SK-N-SH (cell line): ENCODE measurements at regions not wholly inside any gene's neighbourhood (a gene's known extent, or its start where the extent isn't known, plus 50 kb on each side); places are given as distances from the start of the nearest gene placed in this dataset.

Experiments used
- CTCF ChIA-PET: fragments of 300-600, 350-600 bp; formaldehyde crosslinking; extraction: SDS; loops from one replicate; lab custom pipeline; 2021; lab: Yijun Ruan, JAX
- POLR2A ChIA-PET: fragments of 350-600 bp; sonication (Branson Sonifier 250); formaldehyde crosslinking; extraction: SDS; loops from one replicate; lab custom pipeline; 2020; ENCODE audit warnings: antibody characterized with exemption, inconsistent platforms; lab: Yijun Ruan, JAX
- DNase-seq: peaks from one replicate; pipeline ENCODE4 v3.0.0; 2012
- H2AFZ ChIP-seq: fragments of 200-600 bp; sonication (generic); 2 replicates; pipeline ENCODE4 v1.8.1; 2016; ENCODE audit warnings: antibody characterized with exemption, mild to moderate bottlenecking, low read depth
- H3F3A ChIP-seq: fragments of 200-600 bp; sonication (generic); replicated peaks from 2 replicates; pipeline ENCODE3; 2016; ENCODE audit warnings: antibody characterized with exemption, mild to moderate bottlenecking; ENCODE audit not compliant: insufficient read depth
- H3K27ac ChIP-seq, 2 experiments: fragments of 200-500 bp in 1 of 2; fragments of 200-600 bp in 1 of 2; sonication (Bioruptor generic) in 1 of 2; sonication (generic), shearing (Covaris generic) in 1 of 2; 2 replicates each; pipeline versions ENCODE4 v1.5.1 to v1.6.1; 2014 to 2016; ENCODE audit warnings: low read depth in 2 of 2, inconsistent platforms in 1 of 2, low read length in 1 of 2, mild to moderate bottlenecking in 1 of 2, mixed read lengths in 1 of 2
- H3K27me3 ChIP-seq: fragments of 200-600 bp; sonication (generic), shearing (Covaris generic); 2 replicates; pipeline ENCODE4 v1.6.1; 2016; ENCODE audit warnings: mixed run types; ENCODE audit not compliant: insufficient read depth
- H3K36me3 ChIP-seq, 2 experiments: fragments of 200-500 bp in 1 of 2; fragments of 200-600 bp in 1 of 2; sonication (Bioruptor generic) in 1 of 2; sonication (generic) in 1 of 2; replicated peaks in 1 of 2; 2 replicates each; pipeline versions ENCODE3 to v1.5.1; 2014 to 2016; ENCODE audit warnings: low read length in 1 of 2, mild to moderate bottlenecking in 1 of 2; ENCODE audit not compliant: insufficient read depth in 2 of 2, control insufficient read depth in 1 of 2
- H3K4me1 ChIP-seq, 2 experiments: fragments of 200-500 bp in 1 of 2; fragments of 200-600 bp in 1 of 2; sonication (Bioruptor generic) in 1 of 2; sonication (generic), shearing (Covaris generic) in 1 of 2; 2 replicates each; pipeline versions ENCODE4 v1.5.1 to v1.6.1; 2014 to 2016; ENCODE audit warnings: low read depth in 1 of 2, low read length in 1 of 2, mixed run types in 1 of 2; ENCODE audit not compliant: insufficient read depth in 2 of 2, control insufficient read depth in 1 of 2
- H3K4me2 ChIP-seq: fragments of 200-600 bp; sonication (generic), shearing (Covaris generic); 2 replicates; pipeline ENCODE4 v1.6.1; 2017; ENCODE audit warnings: mixed run types
- H3K4me3 ChIP-seq, 2 experiments: fragments of 200-500 bp in 1 of 2; fragments of 200-600 bp in 1 of 2; sonication (Bioruptor generic) in 1 of 2; sonication (generic), shearing (Covaris generic) in 1 of 2; 2 replicates each; pipeline versions ENCODE4 v1.5.1 to v1.8.1; 2014 to 2016; ENCODE audit warnings: low read depth in 2 of 2, inconsistent platforms in 1 of 2, low read length in 1 of 2, mild to moderate bottlenecking in 1 of 2, mixed read lengths in 1 of 2, moderate library complexity in 1 of 2
- H3K79me2 ChIP-seq: fragments of 200-600 bp; sonication (generic); 2 replicates; pipeline ENCODE4 v1.8.1; 2017; ENCODE audit warnings: mild to moderate bottlenecking; ENCODE audit not compliant: insufficient read depth
- H3K9ac ChIP-seq: fragments of 200-600 bp; sonication (generic); 2 replicates; pipeline ENCODE4 v1.6.1; 2017; ENCODE audit warnings: mixed run types
- H3K9me2 ChIP-seq: fragments of 200-600 bp; sonication (generic); 2 replicates; pipeline ENCODE4 v1.6.1; 2017; ENCODE audit warnings: mixed run types
- H3K9me3 ChIP-seq: fragments of 200-600 bp; sonication (generic); 2 replicates; pipeline ENCODE4 v1.6.1; 2017; ENCODE audit warnings: mixed run types, mild to moderate bottlenecking, moderate library complexity
- H4K20me1 ChIP-seq: fragments of 200-600 bp; sonication (generic); 2 replicates; pipeline ENCODE4 v1.6.1; 2017; ENCODE audit warnings: mild to moderate bottlenecking, mixed run types; ENCODE audit not compliant: insufficient read depth
- CTCF ChIP-seq: fragments of 200-600 bp; sonication (generic); IDR thresholded peaks from 2 replicates; pipeline ENCODE4 v1.6.1; 2017; ENCODE audit warnings: antibody characterized with exemption, mild to moderate bottlenecking, moderate library complexity
- EP300 ChIP-seq, 2 experiments: IDR thresholded peaks; 2 replicates each; pipeline versions ENCODE4 v1.4.0 to v1.6.1; 2012; ENCODE audit warnings: borderline replicate concordance in 1 of 2, low read depth in 1 of 2, low read length in 1 of 2
- FOXM1 ChIP-seq: IDR thresholded peaks from 2 replicates; pipeline ENCODE4 v1.4.0; 2012; ENCODE audit warnings: low read depth, mild to moderate bottlenecking
- GATA2 ChIP-seq: sonication (generic); formaldehyde crosslinking; IDR thresholded peaks from 2 replicates; pipeline ENCODE4 v1.5.0; 2020; ENCODE audit warnings: mild to moderate bottlenecking, missing genetic modification reagents
- IRF3 ChIP-seq: fragments of 150-350 bp; IDR thresholded peaks from 2 replicates; pipeline ENCODE4 v1.6.1; 2016; ENCODE audit warnings: mild to moderate bottlenecking, low read depth, low read length
- MAX ChIP-seq: IDR thresholded peaks from 2 replicates; pipeline ENCODE4 v1.4.0; 2012; ENCODE audit warnings: low read depth
- NFIC ChIP-seq: IDR thresholded peaks from 2 replicates; pipeline ENCODE4 v1.4.0; 2012; ENCODE audit warnings: borderline replicate concordance
- POLR2AphosphoS5 ChIP-seq: IDR thresholded peaks from 2 replicates; pipeline ENCODE4 v1.6.1; 2012; ENCODE audit warnings: low read depth, low read length
- RAD21 ChIP-seq: IDR thresholded peaks from 2 replicates; pipeline ENCODE4 v1.6.1; 2012; ENCODE audit warnings: mild to moderate bottlenecking, low read length
- REST ChIP-seq: IDR thresholded peaks from 2 replicates; pipeline ENCODE4 v1.6.1; 2012; ENCODE audit warnings: mild to moderate bottlenecking, low read depth, low read length, moderate library complexity
- RFX5 ChIP-seq: IDR thresholded peaks from 2 replicates; pipeline ENCODE4 v1.6.1; 2012; ENCODE audit warnings: mild to moderate bottlenecking, improper control_type of control experiment, low read length
- SIN3A ChIP-seq: IDR thresholded peaks from 2 replicates; pipeline ENCODE4 v1.6.1; 2012; ENCODE audit warnings: low read depth, mild to moderate bottlenecking, low read length, moderate library complexity, borderline replicate concordance
- TAF1 ChIP-seq: IDR thresholded peaks from 2 replicates; pipeline ENCODE4 v1.6.1; 2012; ENCODE audit warnings: low read depth, mild to moderate bottlenecking, low read length, moderate library complexity, borderline replicate concordance
- TEAD4 ChIP-seq: IDR thresholded peaks from 2 replicates; pipeline ENCODE4 v1.4.0; 2012; ENCODE audit warnings: mild to moderate bottlenecking, borderline replicate concordance; ENCODE audit not compliant: insufficient read depth
- USF1 ChIP-seq: IDR thresholded peaks from 2 replicates; pipeline ENCODE4 v1.4.0; 2012; ENCODE audit warnings: low read depth, borderline replicate concordance
- USF2 ChIP-seq: fragments of 150-350 bp; IDR thresholded peaks from 2 replicates; pipeline ENCODE4 v1.6.1; 2017; ENCODE audit warnings: antibody characterized with exemption, low read length, low read depth, borderline replicate concordance
- ZBTB33 ChIP-seq: IDR thresholded peaks from 2 replicates; pipeline ENCODE4 v1.4.0; 2012; ENCODE audit warnings: low read depth, borderline replicate concordance
- WGBS: methylation state at CpG from one replicate; pipeline ENCODE4 v1.1.6; 2017; ENCODE audit warnings: low lambda C conversion rate; 5-methylcytosine and 5-hydroxymethylcytosine counted together

GRCh38 chr3:78279091-78279490, 1239.2 kb downstream of the ROBO2 start:
- H2AFZ ChIP-seq: no peak overlapping the region
- no peak overlapping the region for H3K4me3 ChIP-seq
- no peaks in the 10 kb centered on the region for H3K9me3 ChIP-seq
- H3K9me2 ChIP-seq: no peaks in the 10 kb centered on the region
- no peak overlapping the region for H3K9ac ChIP-seq
- CTCF ChIA-PET: no interaction called here
- H3K79me2 ChIP-seq: no peaks in the 10 kb centered on the region
- H3K27me3 ChIP-seq: no peaks in the 10 kb centered on the region
- H3K4me2 ChIP-seq: no peak overlapping the region
- WGBS: 68% methylated on average over 3 of the region's 3 CpGs
- no peaks in the 10 kb centered on the region for H3K4me1 ChIP-seq
- no peak for TF ChIP-seq FOXM1
- H3K36me3 ChIP-seq: no peaks in the 10 kb centered on the region
- POLR2A ChIA-PET: no interaction called here
- H3K27ac ChIP-seq: no peak overlapping the region
- no peaks in the 10 kb centered on the region for H3F3A ChIP-seq
- DNase-seq: no peak
- no peaks in the 10 kb centered on the region for H4K20me1 ChIP-seq

- no peaks in the 10 kb centered on the region for H3K4me1 ChIP-seq
- POLR2A ChIA-PET: no interaction called here
- no peak overlapping the region for H3K4me3 ChIP-seq
- no peak overlapping the region for H3K27ac ChIP-seq
- no peak overlapping the region for H3K4me2 ChIP-seq
- H3F3A ChIP-seq: no peaks in the 10 kb centered on the region
- H3K9me3 ChIP-seq: no peaks in the 10 kb centered on the region
- H4K20me1 ChIP-seq: no peaks in the 10 kb centered on the region
- no peaks in the 10 kb centered on the region for H3K27me3 ChIP-seq
- CTCF ChIA-PET: no interaction called here
- 14% methylated on average over 1 of the region's 6 CpGs for WGBS
- H3K79me2 ChIP-seq: no peaks in the 10 kb centered on the region
- no peaks in the 10 kb centered on the region for H3K9me2 ChIP-seq
- no peak for DNase-seq
- H2AFZ ChIP-seq: no peak overlapping the region
- H3K9ac ChIP-seq: no peak overlapping the region
- no peaks in the 10 kb centered on the region for H3K36me3 ChIP-seq
- TF ChIP-seq ZBTB33: no peak
- TF ChIP-seq SIN3A: no peak
- TF ChIP-seq RAD21: no peak
- no peak for TF ChIP-seq USF2
- no peak for TF ChIP-seq CTCF
- TF ChIP-seq IRF3: no peak
- TF ChIP-seq FOXM1: no peak
- TF ChIP-seq REST: no peak
- TF ChIP-seq NFIC: no peak
- TF ChIP-seq GATA2 (CRISPR knock-in tag): no peak
- no peak for TF ChIP-seq TEAD4
- no peak for TF ChIP-seq USF1
- no peak for TF ChIP-seq EP300 (IDR thresholded peaks at IDR 0.05; ENCODE audit: borderline replicate concordance in 1 of 2, low read depth in 1 of 2, low read length in 1 of 2)
- TF ChIP-seq RFX5: no peak
- TF ChIP-seq MAX: no peak
- no peak for TF ChIP-seq TAF1
- no peak for TF ChIP-seq POLR2AphosphoS5
These were observed 1241.5 kb downstream of the ROBO2 start for GRCh38 chr3:78281381-78281780.
